GM12878 (cell line): ENCODE measurements at regions not wholly inside any gene's neighbourhood (a gene's known extent, or its start where the extent isn't known, plus 50 kb on each side); places are given as distances from the start of the nearest gene placed in this dataset.

Source experiments
- ATAC-seq: fragments of 200-7000 bp; cut with Tn5 transposase; 3 replicates; pipeline ENCODE4 v1.9.1; 2020; ENCODE audit warnings: mild to moderate bottlenecking, moderate library complexity
- BruUV-seq: library from RNA; stranded (reverse); fragments of 400-500 nt; replicated peaks from 2 replicates; lab custom pipeline; 2021; lab: Mats Ljungman, UMichigan
- CTCF ChIA-PET: fragments of 300-600 bp; sonication (Branson Sonifier 250); formaldehyde crosslinking; extraction: SDS; loops from one replicate; lab custom pipeline; 2021; ENCODE audit warnings: inconsistent platforms; lab: Yijun Ruan, JAX
- POLR2A ChIA-PET: fragments of 350-600 bp; formaldehyde crosslinking; extraction: SDS; loops from one replicate; lab custom pipeline; 2021; ENCODE audit warnings: inconsistent platforms; lab: Charles Lee
- RAD21 ChIA-PET: fragments of 300-600 bp; sonication (Branson Sonifier 250); formaldehyde crosslinking; loops from one replicate; lab custom pipeline; 2023; ENCODE audit warnings: antibody characterized with exemption; ENCODE audit not compliant: unreplicated experiment; lab: Charles Lee
- SMC1A ChIA-PET: fragments of 300-600 bp; sonication (Branson Sonifier 250); formaldehyde crosslinking; loops from one replicate; lab custom pipeline; 2023; ENCODE audit not compliant: unreplicated experiment, uncharacterized antibody; lab: Charles Lee
- DNase-seq: peaks from one replicate; pipeline ENCODE4 v3.0.0-alpha.2; 2011; ENCODE audit warnings: low read depth, low spot score
- FAIRE-seq: peaks from 3 replicates; lab custom pipeline; 2011; peaks lifted over from hg19 to GRCh38; lab: Jason Lieb, UNC
- H2AFZ ChIP-seq: 2 replicates; pipeline ENCODE4 v1.6.0; 2011; ENCODE audit warnings: low read depth, low read length, control low read depth; ENCODE audit not compliant: control insufficient read depth
- H3K27ac ChIP-seq: 2 replicates; pipeline ENCODE4 v1.5.1; 2011; ENCODE audit warnings: control low read depth; ENCODE audit not compliant: control insufficient read depth, insufficient read depth
- H3K27me3 ChIP-seq, 2 experiments: replicated peaks in 1 of 2; 2 replicates each; pipeline versions ENCODE4 v1.6.0 to v1.6.1; 2011; ENCODE audit warnings: low read length in 1 of 2; ENCODE audit not compliant: control insufficient read depth in 2 of 2, insufficient read depth in 2 of 2
- H3K36me3 ChIP-seq, 2 experiments: 2 replicates each; pipeline ENCODE4 v1.5.1; 2011; ENCODE audit warnings: low read length in 1 of 2; ENCODE audit not compliant: control insufficient read depth in 2 of 2, insufficient read depth in 2 of 2
- H3K4me1 ChIP-seq: 2 replicates; pipeline ENCODE4 v1.6.1; 2011; ENCODE audit warnings: mild to moderate bottlenecking, low read length, moderate library complexity, mixed read lengths; ENCODE audit not compliant: control insufficient read depth, insufficient read depth
- H3K4me2 ChIP-seq: 2 replicates; pipeline ENCODE4 v1.6.0; 2011; ENCODE audit warnings: control low read depth; ENCODE audit not compliant: control insufficient read depth, insufficient read depth
- H3K4me3 ChIP-seq: fragments of 200-600 bp; sonication (generic); 2 replicates; pipeline ENCODE4 v1.5.1; 2016
- H3K79me2 ChIP-seq: 2 replicates; pipeline ENCODE4 v1.6.0; 2011; ENCODE audit warnings: low read length; ENCODE audit not compliant: control insufficient read depth, insufficient read depth
- H3K9ac ChIP-seq: 2 replicates; pipeline ENCODE4 v1.8.0; 2011; ENCODE audit warnings: low read length, control low read depth, mixed read lengths; ENCODE audit not compliant: control insufficient read depth, insufficient read depth
- H3K9me3 ChIP-seq: replicated peaks from 3 replicates; pipeline ENCODE4 v1.5.1; 2011; ENCODE audit warnings: mild to moderate bottlenecking, low read length; ENCODE audit not compliant: control insufficient read depth, insufficient read depth
- H4K20me1 ChIP-seq: 2 replicates; pipeline ENCODE4 v1.6.0; 2011; ENCODE audit not compliant: control insufficient read depth, insufficient read depth
- BRCA1 ChIP-seq: IDR thresholded peaks from 2 replicates; pipeline ENCODE4 v1.6.1; 2011; ENCODE audit warnings: low read depth, low read length, improper control_type of control experiment
- HDAC2 ChIP-seq: fragments of 200-600 bp; sonication (generic); IDR thresholded peaks from 2 replicates; pipeline ENCODE4 v1.6.1; 2017
- HDGF ChIP-seq: fragments of 450-650 bp; IDR thresholded peaks from 2 replicates; pipeline ENCODE4 v1.6.1; 2016; ENCODE audit warnings: antibody characterized with exemption
- MTA2 ChIP-seq: fragments of 450-650 bp; IDR thresholded peaks from 2 replicates; pipeline ENCODE4 v1.6.1; 2016; ENCODE audit warnings: low read depth, mild to moderate bottlenecking, moderate library complexity
- NFYA ChIP-seq: IDR thresholded peaks from 2 replicates; pipeline ENCODE4 v1.6.1; 2011; ENCODE audit warnings: low read depth, mild to moderate bottlenecking, low read length, improper control_type of control experiment, borderline replicate concordance
- NR2F1 ChIP-seq: fragments of 450-650 bp; conservative IDR thresholded peaks from 2 replicates; pipeline ENCODE4 v1.6.1; 2017; ENCODE audit warnings: mild to moderate bottlenecking
- PML ChIP-seq: IDR thresholded peaks from 2 replicates; pipeline ENCODE4 v1.6.1; 2012; ENCODE audit warnings: low read length, inconsistent platforms
- POLR2AphosphoS5 ChIP-seq: IDR thresholded peaks from 2 replicates; pipeline ENCODE4 v1.6.1; 2011; ENCODE audit warnings: mild to moderate bottlenecking, low read length, inconsistent platforms
- RB1 ChIP-seq: fragments of 450-650 bp; formaldehyde crosslinking; IDR thresholded peaks from 2 replicates; pipeline ENCODE4 v1.6.1; 2017; ENCODE audit warnings: mild to moderate bottlenecking, borderline replicate concordance
- RBBP5 ChIP-seq: fragments of 200-600 bp; sonication (generic); conservative IDR thresholded peaks from 2 replicates; pipeline ENCODE4 v1.6.1; 2016
- SP1 ChIP-seq: IDR thresholded peaks from one replicate; pipeline ENCODE4 v1.6.1; 2011; ENCODE audit warnings: low read depth, low read length
- ZBTB40 ChIP-seq: fragments of 450-650 bp; IDR thresholded peaks from 2 replicates; pipeline ENCODE4 v1.6.1; 2016; ENCODE audit warnings: mild to moderate bottlenecking, moderate library complexity, borderline replicate concordance
- WGBS: methylation state at CpG from one replicate; pipeline ENCODE4 v1.1.6; 2016; ENCODE audit warnings: low lambda C conversion rate; ENCODE audit not compliant: insufficient replicate concordance, insufficient coverage; ENCODE audit errors: missing lambda C conversion rate; 5-methylcytosine and 5-hydroxymethylcytosine counted together
- in situ Hi-C: fragments of 300-500 bp; cut with MboI; formaldehyde crosslinking; loops from 9 replicates; pipeline ENCODE4 v1.14.3; 2018; ENCODE audit warnings: mixed read lengths
- intact Hi-C: fragments of 100-400 bp; cut with micrococcal nuclease; formaldehyde crosslinking; loops from one replicate; pipeline ENCODE4 v1.14.2; 2022; ENCODE audit not compliant: unreplicated experiment
- TF ChIP-seq, protein P1 (sequence below): IDR thresholded peaks from 2 replicates; pipeline ENCODE4 v1.6.1; 2011; ENCODE audit warnings: mild to moderate bottlenecking, low read depth, low read length, moderate library complexity; ENCODE audit not compliant: insufficient replicate concordance
- TF ChIP-seq, protein P2 (sequence below): fragments of 450-650 bp; formaldehyde crosslinking; IDR thresholded peaks from 2 replicates; pipeline ENCODE4 v1.4.0; 2022; ENCODE audit warnings: mild to moderate bottlenecking, moderate library complexity
- TF ChIP-seq, protein P3 (sequence below): IDR thresholded peaks from 2 replicates; pipeline ENCODE4 v1.6.1; 2011; ENCODE audit warnings: low read depth, mild to moderate bottlenecking, low read length, moderate library complexity, borderline replicate concordance; ENCODE audit errors: extremely low read depth
- TF ChIP-seq, protein P4 (sequence below): IDR thresholded peaks from 2 replicates; pipeline ENCODE4 v1.6.1; 2012; ENCODE audit warnings: low read depth, low read length, improper control_type of control experiment

GRCh38 chr1:209406595-209406994, 176.9 kb upstream of the CAMK1G start:
- SMC1A ChIA-PET: interaction anchor here (0.8 to 2.2 kb wide), 6 partner anchors 9 to 52 kb away, joined by 3 to 9 read pairs (median 4); no protein-coding TSS in a partner anchor
- Histone ChIP-seq H3K36me3 (no peaks in the 10 kb centered on the region), H3K27me3 (0 out of 4 replicates have a peak, but pooled peaks cover 0 to 2% of the 10 kb centered on the region in 2 experiments), H3K9ac (no peak overlapping the region), H2AFZ (no peak overlapping the region), H3K4me2 (no peak overlapping the region), H3K79me2 (no peaks in the 10 kb centered on the region), H3K27ac (no peak overlapping the region), H3K9me3 (no peaks in the 10 kb centered on the region), H3K4me1 (no peaks in the 10 kb centered on the region), H3K4me3 (no peak overlapping the region), H4K20me1 (no peaks in the 10 kb centered on the region)
- in situ Hi-C loops (no loop called here), intact Hi-C loops (no loop called here)
- RAD21 ChIA-PET: interaction anchor here (0.6 to 1.4 kb wide), 2 partner anchors 15 to 51 kb away, joined by 3 to 4 read pairs; no protein-coding TSS in a partner anchor
- ATAC-seq: no peak
- POLR2A ChIA-PET: interaction anchor here (0.6 kb wide), 1 partner anchor 21 kb away, joined by 5 read pairs; no protein-coding TSS in a partner anchor
- no peak for DNase-seq
- no TSS peak for BruUV-seq
- CTCF ChIA-PET: interaction anchor here (0.7 kb wide), 1 partner anchor 847 kb away, joined by 3 read pairs; no protein-coding TSS in a partner anchor
- 19% methylated on average over 2 of the region's 2 CpGs for WGBS
- no peak for FAIRE-seq
- TF ChIP-seq MTA2 (no peak), HDAC2 (no peak), BRCA1 (no peak), NR2F1 (no peak), SP1 (no peak), POLR2AphosphoS5 (no peak), RB1 (no peak), PML (no peak), ZBTB40 (no peak), RBBP5 (no peak), HDGF (no peak), NFYA (no peak)
- TF ChIP-seq, protein P1, sequence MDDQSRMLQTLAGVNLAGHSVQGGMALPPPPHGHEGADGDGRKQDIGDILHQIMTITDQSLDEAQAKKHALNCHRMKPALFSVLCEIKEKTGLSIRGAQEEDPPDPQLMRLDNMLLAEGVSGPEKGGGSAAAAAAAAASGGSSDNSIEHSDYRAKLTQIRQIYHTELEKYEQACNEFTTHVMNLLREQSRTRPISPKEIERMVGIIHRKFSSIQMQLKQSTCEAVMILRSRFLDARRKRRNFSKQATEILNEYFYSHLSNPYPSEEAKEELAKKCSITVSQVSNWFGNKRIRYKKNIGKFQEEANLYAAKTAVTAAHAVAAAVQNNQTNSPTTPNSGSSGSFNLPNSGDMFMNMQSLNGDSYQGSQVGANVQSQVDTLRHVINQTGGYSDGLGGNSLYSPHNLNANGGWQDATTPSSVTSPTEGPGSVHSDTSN: no peak
- TF ChIP-seq, protein P2, sequence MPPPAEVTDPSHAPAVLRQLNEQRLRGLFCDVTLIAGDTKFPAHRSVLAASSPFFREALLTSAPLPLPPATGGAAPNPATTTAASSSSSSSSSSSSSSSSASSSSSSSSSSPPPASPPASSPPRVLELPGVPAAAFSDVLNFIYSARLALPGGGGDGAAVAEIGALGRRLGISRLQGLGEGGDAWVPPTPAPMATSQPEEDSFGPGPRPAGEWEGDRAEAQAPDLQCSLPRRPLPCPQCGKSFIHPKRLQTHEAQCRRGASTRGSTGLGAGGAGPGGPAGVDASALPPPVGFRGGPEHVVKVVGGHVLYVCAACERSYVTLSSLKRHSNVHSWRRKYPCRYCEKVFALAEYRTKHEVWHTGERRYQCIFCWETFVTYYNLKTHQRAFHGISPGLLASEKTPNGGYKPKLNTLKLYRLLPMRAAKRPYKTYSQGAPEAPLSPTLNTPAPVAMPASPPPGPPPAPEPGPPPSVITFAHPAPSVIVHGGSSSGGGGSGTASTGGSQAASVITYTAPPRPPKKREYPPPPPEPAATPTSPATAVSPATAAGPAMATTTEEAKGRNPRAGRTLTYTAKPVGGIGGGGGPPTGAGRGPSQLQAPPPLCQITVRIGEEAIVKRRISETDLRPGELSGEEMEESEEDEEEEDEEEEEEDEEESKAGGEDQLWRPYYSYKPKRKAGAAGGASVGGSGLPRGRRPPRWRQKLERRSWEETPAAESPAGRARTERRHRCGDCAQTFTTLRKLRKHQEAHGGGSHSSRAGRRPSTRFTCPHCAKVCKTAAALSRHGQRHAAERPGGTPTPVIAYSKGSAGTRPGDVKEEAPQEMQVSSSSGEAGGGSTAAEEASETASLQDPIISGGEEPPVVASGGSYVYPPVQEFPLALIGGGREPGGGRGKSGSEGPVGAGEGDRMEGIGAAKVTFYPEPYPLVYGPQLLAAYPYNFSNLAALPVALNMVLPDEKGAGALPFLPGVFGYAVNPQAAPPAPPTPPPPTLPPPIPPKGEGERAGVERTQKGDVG (CRISPR knock-in tag): no peak
- TF ChIP-seq, protein P3, sequence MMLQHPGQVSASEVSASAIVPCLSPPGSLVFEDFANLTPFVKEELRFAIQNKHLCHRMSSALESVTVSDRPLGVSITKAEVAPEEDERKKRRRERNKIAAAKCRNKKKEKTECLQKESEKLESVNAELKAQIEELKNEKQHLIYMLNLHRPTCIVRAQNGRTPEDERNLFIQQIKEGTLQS: no peak
- TF ChIP-seq, protein P4, sequence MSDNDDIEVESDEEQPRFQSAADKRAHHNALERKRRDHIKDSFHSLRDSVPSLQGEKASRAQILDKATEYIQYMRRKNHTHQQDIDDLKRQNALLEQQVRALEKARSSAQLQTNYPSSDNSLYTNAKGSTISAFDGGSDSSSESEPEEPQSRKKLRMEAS: no peak
